Activated CD8-positive, alpha-beta T cell treated with anti-CD3 and anti-CD28 coated beads for 36 hours (primary cell): ENCODE measurements at regions not wholly inside any gene's neighbourhood (a gene's known extent, or its start where the extent isn't known, plus 50 kb on each side); places are given as distances from the start of the nearest gene placed in this dataset.
"Not testable (repeated sequence)": the region's sequence is repeated elsewhere in the genome, so short reads cannot be mapped to it uniquely, and the experiment has no call there.

Source experiments
- ATAC-seq: fragments of 200-7000 bp; cut with Tn5 transposase; one replicate; pipeline ENCODE4 v1.10.0; 2021; ENCODE audit warnings: mild to moderate bottlenecking, moderate library complexity
- CTCF ChIA-PET: fragments of 350-600 bp; sonication (Branson Sonifier 250); formaldehyde crosslinking; loops from one replicate; lab custom pipeline; 2021; ENCODE audit warnings: antibody characterized with exemption; lab: Charles Lee
- POLR2A ChIA-PET: fragments of 350-600 bp; sonication (Branson Sonifier 250); formaldehyde crosslinking; loops from one replicate; lab custom pipeline; 2021; ENCODE audit warnings: antibody characterized with exemption; lab: Charles Lee
- DNase-seq: peaks from one replicate; pipeline ENCODE4 v3.0.0-alpha.2; 2020
- H3K27ac Mint-ChIP-seq: one replicate; pipeline ENCODE4 v1.8.0; 2021; ENCODE audit warnings: mild to moderate bottlenecking, mixed read lengths
- H3K27me3 Mint-ChIP-seq: one replicate; pipeline ENCODE4 v1.8.0; 2021; ENCODE audit warnings: mixed read lengths
- H3K36me3 Mint-ChIP-seq: one replicate; pipeline ENCODE4 v1.8.0; 2021; ENCODE audit warnings: low read depth, mixed read lengths
- H3K4me1 Mint-ChIP-seq: one replicate; pipeline ENCODE4 v1.8.0; 2021; ENCODE audit warnings: low read depth, mixed read lengths
- H3K4me3 Mint-ChIP-seq: one replicate; pipeline ENCODE4 v1.8.0; 2021; ENCODE audit warnings: mild to moderate bottlenecking, moderate library complexity, mixed read lengths
- H3K9me3 Mint-ChIP-seq: one replicate; pipeline ENCODE4 v1.8.0; 2021; ENCODE audit warnings: mixed read lengths
- intact Hi-C: fragments of 100-400 bp; cut with micrococcal nuclease; formaldehyde crosslinking; loops from one replicate; pipeline ENCODE4 v1.10.0; 2022
- TF ChIP-seq, protein P1 (sequence below): fragments of 200-600 bp; IDR thresholded peaks from one replicate; pipeline ENCODE4 v1.8.0; 2022; ENCODE audit warnings: antibody characterized with exemption, mild to moderate bottlenecking

DNA sequence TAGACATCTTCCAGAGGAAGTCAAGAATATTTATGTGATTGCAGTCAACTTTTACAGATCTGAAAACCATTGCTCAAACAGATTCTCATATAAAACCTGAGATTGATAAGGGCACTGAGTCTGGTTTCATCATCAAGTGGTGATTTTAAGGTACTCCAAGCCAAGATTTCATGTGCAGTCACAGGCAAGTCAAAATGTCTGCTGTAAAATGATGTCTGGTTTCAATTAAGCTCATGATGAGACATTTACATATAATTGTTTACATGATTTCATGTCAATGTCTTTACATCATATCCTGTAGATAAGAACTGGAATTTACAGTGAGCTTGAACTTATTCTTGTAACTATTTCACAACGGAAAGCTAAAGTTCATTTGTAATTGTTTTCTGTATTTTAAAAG, 1215.5 kb downstream of the ROBO2 start:
- TF ChIP-seq, protein P1, sequence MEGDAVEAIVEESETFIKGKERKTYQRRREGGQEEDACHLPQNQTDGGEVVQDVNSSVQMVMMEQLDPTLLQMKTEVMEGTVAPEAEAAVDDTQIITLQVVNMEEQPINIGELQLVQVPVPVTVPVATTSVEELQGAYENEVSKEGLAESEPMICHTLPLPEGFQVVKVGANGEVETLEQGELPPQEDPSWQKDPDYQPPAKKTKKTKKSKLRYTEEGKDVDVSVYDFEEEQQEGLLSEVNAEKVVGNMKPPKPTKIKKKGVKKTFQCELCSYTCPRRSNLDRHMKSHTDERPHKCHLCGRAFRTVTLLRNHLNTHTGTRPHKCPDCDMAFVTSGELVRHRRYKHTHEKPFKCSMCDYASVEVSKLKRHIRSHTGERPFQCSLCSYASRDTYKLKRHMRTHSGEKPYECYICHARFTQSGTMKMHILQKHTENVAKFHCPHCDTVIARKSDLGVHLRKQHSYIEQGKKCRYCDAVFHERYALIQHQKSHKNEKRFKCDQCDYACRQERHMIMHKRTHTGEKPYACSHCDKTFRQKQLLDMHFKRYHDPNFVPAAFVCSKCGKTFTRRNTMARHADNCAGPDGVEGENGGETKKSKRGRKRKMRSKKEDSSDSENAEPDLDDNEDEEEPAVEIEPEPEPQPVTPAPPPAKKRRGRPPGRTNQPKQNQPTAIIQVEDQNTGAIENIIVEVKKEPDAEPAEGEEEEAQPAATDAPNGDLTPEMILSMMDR: no peak
- ChIA-PET POLR2A (no interaction called here), CTCF (no interaction called here)
- Mint-ChIP-seq H3K36me3 (no peaks in the 10 kb centered on the region), H3K4me3 (no peak overlapping the region), H3K27me3 (no peaks in the 10 kb centered on the region), H3K9me3 (peaks cover 6% of the 10 kb centered on the region), H3K27ac (no peak overlapping the region), H3K4me1 (no peaks in the 10 kb centered on the region)
- ATAC-seq (no peak), DNase-seq (no peak)
- intact Hi-C loops: no loop called here

DNA sequence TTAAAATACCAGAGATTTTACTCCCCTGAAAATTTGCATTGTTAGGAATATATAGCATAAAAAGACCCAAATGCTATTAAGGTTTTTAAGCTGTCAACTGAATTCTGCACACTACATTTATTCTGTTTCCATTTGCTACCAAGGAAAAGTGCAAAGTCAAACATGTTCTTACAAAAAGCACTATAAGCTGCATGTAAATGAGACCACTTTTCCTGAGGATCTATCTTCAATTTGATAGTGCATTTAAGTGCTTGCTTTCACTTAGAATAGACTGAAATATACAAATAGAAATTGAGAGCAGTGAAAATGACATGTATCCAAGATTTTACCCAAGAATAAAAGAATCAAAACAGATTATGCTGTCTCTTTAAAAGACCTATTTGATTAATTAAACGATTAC, 1216.2 kb downstream of the ROBO2 start:
- ATAC-seq: no peak
- Mint-ChIP-seq H3K36me3 (no peaks in the 10 kb centered on the region), H3K9me3 (peaks cover 5% of the 10 kb centered on the region)

DNA sequence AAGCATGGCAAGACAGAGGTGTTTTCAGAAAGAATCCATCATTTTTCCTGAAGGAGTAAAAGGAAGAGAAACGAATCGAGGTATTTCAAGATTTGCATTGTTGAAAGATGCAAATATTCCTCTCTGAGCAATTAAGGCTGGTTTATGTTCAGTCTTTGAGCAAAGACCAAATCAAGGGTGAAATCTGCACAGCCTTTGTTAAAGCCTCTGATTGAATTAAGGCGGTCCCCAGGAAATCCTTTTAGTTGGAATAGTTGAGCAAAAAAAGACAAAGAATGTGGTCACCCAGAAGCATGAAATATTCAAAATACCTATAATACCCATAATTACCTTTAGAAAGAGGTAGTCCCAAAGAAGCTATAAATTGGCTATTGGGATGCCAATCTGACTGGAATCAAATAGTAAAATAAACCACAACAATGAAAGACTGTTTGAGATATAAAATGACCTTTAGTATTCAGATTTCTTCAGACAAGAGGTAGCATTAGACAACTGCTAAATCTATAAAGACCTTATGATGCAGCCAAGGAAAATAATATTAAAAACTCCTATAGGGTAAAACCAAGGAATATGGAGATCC, 1218.1 kb downstream of the ROBO2 start:
- DNase-seq: no peak
- POLR2A ChIA-PET: no interaction called here
- CTCF ChIA-PET: no interaction called here
- ATAC-seq: no peak
- no peak overlapping the region for H3K4me3 Mint-ChIP-seq
- H3K27ac Mint-ChIP-seq: no peak overlapping the region
- H3K4me1 Mint-ChIP-seq: no peaks in the 10 kb centered on the region
- TF ChIP-seq, protein P1: no peak
- H3K36me3 Mint-ChIP-seq: no peaks in the 10 kb centered on the region
- peaks cover 5% of the 10 kb centered on the region for H3K9me3 Mint-ChIP-seq
- intact Hi-C loops: no loop called here
- H3K27me3 Mint-ChIP-seq: no peaks in the 10 kb centered on the region

More for the DNA sequence above, 1216.2 kb downstream of the ROBO2 start:
- Mint-ChIP-seq H3K27ac (no peak overlapping the region), H3K4me3 (no peak overlapping the region), H3K27me3 (no peaks in the 10 kb centered on the region), H3K4me1 (no peaks in the 10 kb centered on the region)
- POLR2A ChIA-PET: no interaction called here
- DNase-seq: no peak
- intact Hi-C loops: no loop called here
- TF ChIP-seq, protein P1: no peak
- CTCF ChIA-PET: no interaction called here

DNA sequence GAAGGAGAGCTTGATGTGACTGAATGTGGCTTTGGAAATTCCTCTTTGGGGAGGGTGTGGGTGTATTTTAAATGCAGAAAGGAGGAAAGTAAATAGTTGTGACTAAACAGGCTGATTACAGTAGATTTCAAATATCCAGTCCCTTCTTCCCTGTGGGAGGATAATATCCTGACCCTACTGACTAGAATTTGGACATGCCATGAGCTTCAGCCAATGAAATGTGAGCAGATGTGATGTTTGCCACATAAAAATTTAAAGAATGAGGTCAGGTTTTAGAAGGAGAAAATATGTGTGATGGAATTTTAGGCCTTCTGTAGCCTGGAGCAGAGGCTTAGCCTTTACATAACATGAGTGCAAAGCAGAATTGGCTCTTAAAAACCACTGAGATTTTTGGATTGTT, 1218.9 kb downstream of the ROBO2 start:
- Mint-ChIP-seq H3K27me3 (no peaks in the 10 kb centered on the region), H3K4me1 (no peaks in the 10 kb centered on the region), H3K36me3 (no peaks in the 10 kb centered on the region), H3K9me3 (peaks cover 5% of the 10 kb centered on the region), H3K4me3 (no peak overlapping the region), H3K27ac (no peak overlapping the region)
- POLR2A ChIA-PET: no interaction called here
- intact Hi-C loops: no loop called here
- ATAC-seq (no peak), DNase-seq (no peak)
- TF ChIP-seq, protein P1: no peak
- CTCF ChIA-PET: no interaction called here

DNA sequence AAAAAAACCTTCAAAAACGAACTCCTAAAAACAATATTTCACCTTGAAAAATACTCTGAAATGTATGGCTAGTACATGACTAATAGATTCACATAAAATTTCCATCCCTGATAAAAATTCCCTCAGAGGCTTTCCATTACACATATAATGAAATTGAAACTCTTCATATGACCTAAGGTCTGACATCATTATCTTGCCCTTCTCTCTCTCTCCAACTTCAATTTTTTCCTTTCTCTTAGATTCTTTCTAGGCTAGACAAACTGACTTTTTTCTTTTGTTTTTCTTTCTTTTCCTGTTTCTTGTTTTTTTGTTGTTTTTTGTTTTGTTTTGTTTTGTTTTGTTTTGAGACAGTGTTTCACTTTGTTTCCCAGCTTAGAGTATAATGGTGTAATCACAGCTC, 1220.5 kb downstream of the ROBO2 start:
- Mint-ChIP-seq H3K9me3 (peaks cover 11% of the 10 kb centered on the region), H3K36me3 (no peaks in the 10 kb centered on the region)
- intact Hi-C loops: no loop called here

DNA sequence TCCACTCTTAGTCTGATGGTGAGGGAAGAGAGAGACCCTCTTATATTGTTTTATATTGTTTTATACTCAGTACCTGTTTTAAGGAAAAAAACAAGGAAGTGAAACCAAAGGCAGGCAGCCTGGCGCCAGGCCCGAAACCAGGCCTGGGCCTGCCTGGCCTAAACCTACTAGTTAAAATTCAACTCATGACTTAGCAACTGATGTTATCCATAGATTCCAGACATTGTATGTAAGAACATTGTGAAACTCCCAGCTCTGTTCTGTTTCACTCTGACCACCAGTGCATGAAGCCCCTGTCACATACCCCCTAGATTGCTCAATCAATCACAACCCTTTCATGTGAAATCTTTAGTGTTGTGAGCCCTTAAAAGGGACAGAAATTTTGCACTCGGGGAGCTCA, 1226.7 kb downstream of the ROBO2 start:
- peaks cover 17% of the 10 kb centered on the region for H3K9me3 Mint-ChIP-seq
- CTCF ChIA-PET: interaction anchor here (1.2 kb wide), 1 partner anchor 20 kb away, joined by 3 read pairs; no protein-coding TSS in a partner anchor
- ATAC-seq, H3K4me1 Mint-ChIP-seq, H3K27ac Mint-ChIP-seq, DNase-seq, H3K4me3 Mint-ChIP-seq, intact Hi-C loops, H3K27me3 Mint-ChIP-seq, H3K36me3 Mint-ChIP-seq, POLR2A ChIA-PET: not testable (repeated sequence)

More for the DNA sequence above, 1220.5 kb downstream of the ROBO2 start:
- Mint-ChIP-seq H3K27ac (no peak overlapping the region), H3K27me3 (no peaks in the 10 kb centered on the region), H3K4me1 (no peaks in the 10 kb centered on the region), H3K4me3 (no peak overlapping the region)
- CTCF ChIA-PET: no interaction called here
- TF ChIP-seq, protein P1: no peak
- no peak for DNase-seq
- ATAC-seq: no peak
- POLR2A ChIA-PET: no interaction called here
